Heart right ventricle (tissue), 16 donors: ENCODE measurements at regions not wholly inside any gene's neighbourhood (a gene's known extent, or its start where the extent isn't known, plus 50 kb on each side); places are given as distances from the start of the nearest gene placed in this dataset.

Source experiments
- ATAC-seq, 8 donors: fragments of 200-7000 bp; cut with Tn5 transposase; one replicate each; pipeline ENCODE4 v1.9.1; 2020; ENCODE audit warnings: mild to moderate bottlenecking in 8 of 8, moderate library complexity in 8 of 8, moderate number of reproducible peaks in 1 of 8
- DNase-seq, 2 donors: peaks; one replicate each; pipeline ENCODE4 v3.0.0-alpha.2; 2020
- H3K27ac ChIP-seq, 10 donors: fragments of 200-600 bp; sonication (generic) in 2 of 10; one replicate each; pipeline versions ENCODE4 v1.5.0 to v1.8.0; 2020 to 2022; ENCODE audit warnings: mild to moderate bottlenecking in 3 of 10
- H3K27me3 ChIP-seq, 7 donors: fragments of 200-600 bp; one replicate each; pipeline ENCODE4 v1.8.0; 2021 to 2022; ENCODE audit warnings: mild to moderate bottlenecking in 2 of 7
- H3K36me3 ChIP-seq, 9 donors: fragments of 200-600 bp; sonication (generic) in 1 of 9; one replicate each; pipeline versions ENCODE4 v1.5.0 to v1.8.0; 2020 to 2022; ENCODE audit warnings: mild to moderate bottlenecking in 2 of 9
- H3K4me1 ChIP-seq, 9 donors: fragments of 200-600 bp; sonication (generic) in 1 of 9; one replicate each; pipeline versions ENCODE4 v1.5.0 to v1.8.0; 2020 to 2022; ENCODE audit warnings: mild to moderate bottlenecking in 4 of 9
- H3K4me3 ChIP-seq, 10 donors: fragments of 200-600 bp; sonication (generic) in 2 of 10; one replicate each; pipeline versions ENCODE4 v1.5.0 to v1.8.0; 2020 to 2022; ENCODE audit warnings: mild to moderate bottlenecking in 7 of 10, moderate library complexity in 2 of 10
- H3K9me3 ChIP-seq, 11 donors: fragments of 200-600 bp in 10 of 11; sonication (generic) in 2 of 11; one replicate each; pipeline versions ENCODE4 v1.5.0 to v1.8.0; 2013 to 2022; ENCODE audit warnings: mild to moderate bottlenecking in 2 of 11, control low read depth in 1 of 11, moderate library complexity in 1 of 11
- CTCF ChIP-seq, 9 donors: fragments of 200-600 bp; sonication (generic) in 2 of 9; IDR thresholded peaks; one replicate each; pipeline versions ENCODE4 v1.5.0 to v1.8.0; 2021 to 2022; ENCODE audit warnings: antibody characterized with exemption in 9 of 9, mild to moderate bottlenecking in 5 of 9, moderate library complexity in 1 of 9
- WGBS, 2 donors: extraction: QIAGEN DNeasy Blood & Tissue Kit; methylation state at CpG; one replicate each; pipeline ENCODE4 v1.1.7; 2013; ENCODE audit warnings: inconsistent platforms in 1 of 2; 5-methylcytosine and 5-hydroxymethylcytosine counted together
- intact Hi-C, 10 donors: fragments of 100-400 bp; cut with DNase I; formaldehyde crosslinking; loops; one replicate each; pipeline versions ENCODE4 v1.11.1 to v1.14.2; 2022
- donor health status: Arrhythmogenic right ventricular cardiomyopathy.
- donor health status: ischemic (EF 13 %, LVEDD 7.1; RV severe dilation, severe dysfunction).
- donor health status: healthy with polysubstance abuse.
- donor health status: DM: no; HTN: yes; CAD: no.
- donor health status: DM: no; HTN: no; CAD: no.
- donor health status: ischemic (EF 25% LVEDD 6.9; RV normal size, moderate dysfunction).
- donor health status: ischemic (EF 25% LVEDD 5.7; RV mildly dilated, moderate dysfunction).
- donor health status: healthy.
- donor health status: DM: yes; HTN: yes; CAD: no.
- donor health status: Ischemic cardiomyopathy.
- donor health status: ischemic (EF 35%, LVEDD 5.7; RV mildly dilated, moderate dysfunction).
- donor health status: nonischemic (EF 11% LVEDD 7.7; RV severe dilation, severe dysfunction).
- donor health status: DM: yes; HTN: yes; CAD: no.
- donor health status: PGD.
- donor health status: ischemic (EF 29% LVEDD 5.4; RV normal size, mild dysfunction).
- donor health status: nonischemic (EF 23%, LVEDD 6.1; RV moderate dilation, normal function).

GRCh38 chr6:22380236-22380635, 83.4 kb upstream of the PRL start:
- WGBS, 2 donors = 93 to 96% methylated on average over 3 of the region's 3 CpGs
- Histone ChIP-seq H3K27ac (no peak overlapping the region), H3K9me3 (peaks cover 0 to 14% (median 0%) of the 10 kb centered on the region in 11 donors), H3K27me3 (no peaks in the 10 kb centered on the region), H3K36me3 (no peaks in the 10 kb centered on the region), H3K4me1 (peaks cover 0 to 3% (median 0%) of the 10 kb centered on the region in 9 donors), H3K4me3 (no peak overlapping the region)
- TF ChIP-seq CTCF (IDR thresholded peaks at IDR 0.05) = no peak
- no peak for DNase-seq
- intact Hi-C loops = no loop called here
- ATAC-seq = no peak

GRCh38 chr6:22381845-22382544, 85.2 kb upstream of the PRL start:
- WGBS, 2 donors = 68 to 70% methylated on average over 9 of the region's 9 CpGs
- intact Hi-C loops = no loop called here
- Histone ChIP-seq H3K4me3 (peak overlapping the region in 1 of 10 donors; percentile 9), H3K27me3 (no peaks in the 10 kb centered on the region), H3K9me3 (peaks cover 0 to 22% (median 0%) of the 10 kb centered on the region in 11 donors), H3K36me3 (no peaks in the 10 kb centered on the region), H3K27ac (no peak overlapping the region), H3K4me1 (peaks cover 0 to 3% (median 0%) of the 10 kb centered on the region in 9 donors)
- ATAC-seq (no peak), DNase-seq (no peak)
- TF ChIP-seq CTCF (IDR thresholded peaks at IDR 0.05) = no peak

- 87 to 93% methylated on average over 6 of the region's 6 CpGs for WGBS, 2 donors
- H3K4me3 ChIP-seq = no peak overlapping the region
- H3K27me3 ChIP-seq = no peaks in the 10 kb centered on the region
- intact Hi-C loops = no loop called here
- H3K9me3 ChIP-seq = peaks cover 0 to 32% (median 0%) of the 10 kb centered on the region in 11 donors
- H3K27ac ChIP-seq = no peak overlapping the region
- no peak for TF ChIP-seq CTCF (IDR thresholded peaks at IDR 0.05)
- no peak for DNase-seq
- H3K36me3 ChIP-seq = no peaks in the 10 kb centered on the region
- peaks cover 0 to 3% (median 0%) of the 10 kb centered on the region in 9 donors for H3K4me1 ChIP-seq
- no peak for ATAC-seq
Observed at GRCh38 chr6:22383016-22383415, 86.2 kb upstream of the PRL start.

- Histone ChIP-seq H3K27me3 (no peaks in the 10 kb centered on the region), H3K36me3 (no peaks in the 10 kb centered on the region), H3K4me1 (no peaks in the 10 kb centered on the region), H3K4me3 (no peak overlapping the region), H3K9me3 (peaks cover 0 to 9% (median 0%) of the 10 kb centered on the region in 11 donors), H3K27ac (no peak overlapping the region)
- TF ChIP-seq CTCF (IDR thresholded peaks at IDR 0.05) = no peak
- DNase-seq (no peak), ATAC-seq (no peak)
- intact Hi-C loops = no loop called here
- WGBS, 2 donors = 97 to 99% methylated on average over 8 of the region's 8 CpGs
Observed at GRCh38 chr6:22392711-22393110, 95.9 kb upstream of the PRL start.
